Neuron (in vitro differentiated cells): ENCODE measurements at regions not wholly inside any gene's neighbourhood (a gene's known extent, or its start where the extent isn't known, plus 50 kb on each side); places are given as distances from the start of the nearest gene placed in this dataset.

Source experiments
- H2AFZ ChIP-seq: one replicate; pipeline ENCODE4 v1.6.1; 2013; ENCODE audit warnings: low read depth, mild to moderate bottlenecking, inconsistent platforms, low read length, moderate library complexity
- H3K27me3 ChIP-seq: one replicate; pipeline ENCODE4 v1.6.1; 2013; ENCODE audit warnings: low read length; ENCODE audit not compliant: insufficient read depth
- H3K36me3 ChIP-seq: one replicate; pipeline ENCODE4 v1.6.1; 2013; ENCODE audit warnings: low read length; ENCODE audit not compliant: insufficient read depth
- H3K4me1 ChIP-seq: one replicate; pipeline ENCODE4 v1.6.1; 2013; ENCODE audit warnings: low read length; ENCODE audit not compliant: insufficient read depth
- H3K4me3 ChIP-seq: 2 replicates; pipeline ENCODE4 v1.5.1; 2013; ENCODE audit warnings: mild to moderate bottlenecking, low read length, moderate library complexity
- H3K9me3 ChIP-seq: one replicate; pipeline ENCODE4 v1.6.1; 2013; ENCODE audit warnings: low read length

GRCh38 chr11:90849312-90849711 lies 626.5 kb upstream of the CHORDC1 start:
- no peak overlapping the region for H2AFZ ChIP-seq
- no peaks in the 10 kb centered on the region for H3K36me3 ChIP-seq
- no peaks in the 10 kb centered on the region for H3K4me1 ChIP-seq
- no peak overlapping the region for H3K4me3 ChIP-seq
- no peaks in the 10 kb centered on the region for H3K9me3 ChIP-seq
- no peaks in the 10 kb centered on the region for H3K27me3 ChIP-seq

- no peak overlapping the region for H2AFZ ChIP-seq
- H3K4me1 ChIP-seq: no peaks in the 10 kb centered on the region
- no peaks in the 10 kb centered on the region for H3K36me3 ChIP-seq
- H3K4me3 ChIP-seq: no peak overlapping the region
- H3K9me3 ChIP-seq: no peaks in the 10 kb centered on the region
- no peaks in the 10 kb centered on the region for H3K27me3 ChIP-seq
Measured at GRCh38 chr11:90847268-90847886, 624.5 kb upstream of the CHORDC1 start.

- Histone ChIP-seq H3K36me3 (no peaks in the 10 kb centered on the region), H2AFZ (no peak overlapping the region), H3K4me1 (no peaks in the 10 kb centered on the region), H3K9me3 (no peaks in the 10 kb centered on the region), H3K27me3 (no peaks in the 10 kb centered on the region), H3K4me3 (no peak overlapping the region)
Measured at GRCh38 chr11:90846628-90847027, 623.8 kb upstream of the CHORDC1 start.

GRCh38 chr11:90845799-90846198 lies 623.0 kb upstream of the CHORDC1 start:
- Histone ChIP-seq H3K9me3 (no peaks in the 10 kb centered on the region), H2AFZ (no peak overlapping the region), H3K36me3 (no peaks in the 10 kb centered on the region), H3K4me1 (no peaks in the 10 kb centered on the region), H3K4me3 (no peak overlapping the region), H3K27me3 (no peaks in the 10 kb centered on the region)

- Histone ChIP-seq H3K27me3 (no peaks in the 10 kb centered on the region), H3K4me1 (no peaks in the 10 kb centered on the region), H3K4me3 (no peak overlapping the region), H2AFZ (no peak overlapping the region), H3K9me3 (no peaks in the 10 kb centered on the region), H3K36me3 (no peaks in the 10 kb centered on the region)
Measured at GRCh38 chr11:90845126-90845525, 622.3 kb upstream of the CHORDC1 start.

GRCh38 chr11:90844041-90844440 lies 621.2 kb upstream of the CHORDC1 start:
- Histone ChIP-seq H3K36me3 (no peaks in the 10 kb centered on the region), H2AFZ (no peak overlapping the region), H3K27me3 (no peaks in the 10 kb centered on the region), H3K4me3 (no peak overlapping the region), H3K9me3 (no peaks in the 10 kb centered on the region), H3K4me1 (no peaks in the 10 kb centered on the region)

- H3K4me1 ChIP-seq: no peaks in the 10 kb centered on the region
- no peaks in the 10 kb centered on the region for H3K9me3 ChIP-seq
- no peak overlapping the region for H3K4me3 ChIP-seq
- no peaks in the 10 kb centered on the region for H3K27me3 ChIP-seq
- no peaks in the 10 kb centered on the region for H3K36me3 ChIP-seq
- H2AFZ ChIP-seq: no peak overlapping the region
Measured at GRCh38 chr11:90842681-90843080, 619.8 kb upstream of the CHORDC1 start.

- Histone ChIP-seq H3K4me1 (no peaks in the 10 kb centered on the region), H3K27me3 (no peaks in the 10 kb centered on the region), H3K9me3 (no peaks in the 10 kb centered on the region), H3K36me3 (no peaks in the 10 kb centered on the region), H2AFZ (no peak overlapping the region), H3K4me3 (no peak overlapping the region)
Measured at GRCh38 chr11:90840071-90840470, 617.2 kb upstream of the CHORDC1 start.

GRCh38 chr11:90836031-90836430 lies 613.2 kb upstream of the CHORDC1 start:
- Histone ChIP-seq H3K36me3 (no peaks in the 10 kb centered on the region), H2AFZ (no peak overlapping the region), H3K4me3 (no peak overlapping the region), H3K27me3 (no peaks in the 10 kb centered on the region), H3K9me3 (no peaks in the 10 kb centered on the region), H3K4me1 (no peaks in the 10 kb centered on the region)

GRCh38 chr11:90823446-90823845 lies 600.6 kb upstream of the CHORDC1 start:
- no peak overlapping the region for H3K4me3 ChIP-seq
- no peak overlapping the region for H2AFZ ChIP-seq
- H3K4me1 ChIP-seq: no peaks in the 10 kb centered on the region
- H3K36me3 ChIP-seq: no peaks in the 10 kb centered on the region
- H3K27me3 ChIP-seq: no peaks in the 10 kb centered on the region
- H3K9me3 ChIP-seq: no peaks in the 10 kb centered on the region

GRCh38 chr11:90822996-90823395 lies 600.1 kb upstream of the CHORDC1 start:
- Histone ChIP-seq H3K36me3 (no peaks in the 10 kb centered on the region), H3K4me3 (no peak overlapping the region), H2AFZ (no peak overlapping the region), H3K9me3 (no peaks in the 10 kb centered on the region), H3K27me3 (no peaks in the 10 kb centered on the region), H3K4me1 (no peaks in the 10 kb centered on the region)

GRCh38 chr11:90818196-90818745 lies 595.4 kb upstream of the CHORDC1 start:
- no peak overlapping the region for H2AFZ ChIP-seq
- no peaks in the 10 kb centered on the region for H3K27me3 ChIP-seq
- no peaks in the 10 kb centered on the region for H3K4me1 ChIP-seq
- H3K36me3 ChIP-seq: no peaks in the 10 kb centered on the region
- H3K4me3 ChIP-seq: no peak overlapping the region
- no peaks in the 10 kb centered on the region for H3K9me3 ChIP-seq

GRCh38 chr11:90809581-90809980 lies 586.7 kb upstream of the CHORDC1 start:
- H3K27me3 ChIP-seq: no peaks in the 10 kb centered on the region
- H3K36me3 ChIP-seq: no peaks in the 10 kb centered on the region
- H3K4me1 ChIP-seq: no peaks in the 10 kb centered on the region
- H3K4me3 ChIP-seq: no peak overlapping the region
- H3K9me3 ChIP-seq: no peaks in the 10 kb centered on the region
- H2AFZ ChIP-seq: no peak overlapping the region

- H3K9me3 ChIP-seq: no peaks in the 10 kb centered on the region
- no peaks in the 10 kb centered on the region for H3K4me1 ChIP-seq
- H3K27me3 ChIP-seq: no peaks in the 10 kb centered on the region
- H2AFZ ChIP-seq: no peak overlapping the region
- H3K4me3 ChIP-seq: no peak overlapping the region
- no peaks in the 10 kb centered on the region for H3K36me3 ChIP-seq
Measured at GRCh38 chr11:90805172-90805571, 582.3 kb upstream of the CHORDC1 start.
